Neural cell (in vitro differentiated cells): ENCODE measurements at regions not wholly inside any gene's neighbourhood (a gene's known extent, or its start where the extent isn't known, plus 50 kb on each side); places are given as distances from the start of the nearest gene placed in this dataset.

Experiments used
- H2AFZ ChIP-seq: fragments of 200-600, 300-800 bp; sonication (generic), shearing (Covaris generic); 2 replicates; pipeline ENCODE4 v1.6.0; 2014; ENCODE audit warnings: low read depth, mild to moderate bottlenecking, antibody characterized with exemption, low read length, moderate library complexity
- H3F3A ChIP-seq: fragments of 200-600 bp; shearing (Covaris generic); 2 replicates; pipeline ENCODE4 v1.6.1; 2016; ENCODE audit warnings: mild to moderate bottlenecking, moderate library complexity, mixed read lengths, antibody characterized with exemption, low read length; ENCODE audit not compliant: insufficient read depth, poor library complexity, severe bottlenecking
- H3K27ac ChIP-seq: fragments of 200-600, 300-800 bp; sonication (generic), shearing (Covaris generic); 2 replicates; pipeline ENCODE4 v1.5.1; 2014; ENCODE audit warnings: mild to moderate bottlenecking, low read length, moderate library complexity
- H3K27me3 ChIP-seq: fragments of 300-800, 200-600 bp; sonication (generic), shearing (Covaris generic); 2 replicates; pipeline ENCODE4 v1.6.0; 2014; ENCODE audit warnings: mild to moderate bottlenecking, low read depth, low read length, moderate library complexity; ENCODE audit not compliant: insufficient read depth
- H3K36me3 ChIP-seq: fragments of 300-800, 200-600 bp; sonication (generic), shearing (Covaris generic); 2 replicates; pipeline ENCODE4 v1.5.1; 2014; ENCODE audit warnings: mild to moderate bottlenecking, antibody characterized with exemption, low read length, moderate library complexity; ENCODE audit not compliant: insufficient read depth
- H3K4me2 ChIP-seq: fragments of 300-800, 200-600 bp; sonication (generic), shearing (Covaris generic); 2 replicates; pipeline ENCODE4 v1.6.0; 2014; ENCODE audit warnings: mild to moderate bottlenecking, low read length
- H3K4me3 ChIP-seq: fragments of 300-800, 200-600 bp; sonication (generic), shearing (Covaris generic); 2 replicates; pipeline ENCODE4 v1.5.1; 2014; ENCODE audit warnings: mild to moderate bottlenecking, low read length, moderate library complexity
- H3K79me2 ChIP-seq: fragments of 200-600 bp; shearing (Covaris generic); replicated peaks from 2 replicates; pipeline ENCODE4 v1.6.0; 2014; ENCODE audit warnings: mild to moderate bottlenecking, low read length, moderate library complexity; ENCODE audit not compliant: insufficient read depth
- H3K9ac ChIP-seq: fragments of 300-800, 200-600 bp; sonication (generic), shearing (Covaris generic); 2 replicates; pipeline ENCODE4 v1.6.1; 2016; ENCODE audit warnings: mild to moderate bottlenecking, low read length, mixed read lengths
- H3K9me2 ChIP-seq: fragments of 200-600 bp; shearing (Covaris generic); 2 replicates; pipeline ENCODE4 v1.6.1; 2016; ENCODE audit warnings: mild to moderate bottlenecking, low read length, mixed read lengths; ENCODE audit not compliant: insufficient read depth
- H3K9me3 ChIP-seq: fragments of 200-600, 300-800 bp; sonication (generic), shearing (Covaris generic); 2 replicates; pipeline ENCODE4 v1.6.1; 2016; ENCODE audit warnings: mild to moderate bottlenecking, mixed run types, low read length, moderate library complexity, mixed read lengths
- H4K20me1 ChIP-seq: fragments of 200-600 bp; shearing (Covaris generic); 2 replicates; pipeline ENCODE4 v1.6.1; 2016; ENCODE audit warnings: mild to moderate bottlenecking, mixed run types; ENCODE audit not compliant: insufficient read depth
- CTCF ChIP-seq: fragments of 450-650 bp; IDR thresholded peaks from 2 replicates; pipeline ENCODE4 v1.5.1; 2014; ENCODE audit warnings: antibody characterized with exemption, mild to moderate bottlenecking, moderate library complexity; ENCODE audit not compliant: poor library complexity, severe bottlenecking
- EP300 ChIP-seq: fragments of 450-650 bp; conservative IDR thresholded peaks from 2 replicates; pipeline ENCODE4 v1.6.1; 2014; ENCODE audit warnings: antibody characterized with exemption, mild to moderate bottlenecking, moderate library complexity; ENCODE audit not compliant: poor library complexity, severe bottlenecking
- EZH2 ChIP-seq: fragments of 200-600, 300-800 bp; shearing (Covaris generic), sonication (generic); IDR thresholded peaks from 2 replicates; pipeline ENCODE4 v1.6.1; 2014; ENCODE audit warnings: antibody characterized with exemption, low read length, borderline replicate concordance, mild to moderate bottlenecking; ENCODE audit not compliant: insufficient read depth, poor library complexity, severe bottlenecking
- MXI1 ChIP-seq: fragments of 450-650 bp; conservative IDR thresholded peaks from 2 replicates; pipeline ENCODE4 v1.6.1; 2014; ENCODE audit warnings: antibody characterized with exemption, mild to moderate bottlenecking; ENCODE audit not compliant: poor library complexity, severe bottlenecking
- RAD21 ChIP-seq: fragments of 450-650 bp; conservative IDR thresholded peaks from 2 replicates; pipeline ENCODE4 v1.6.1; 2014; ENCODE audit warnings: antibody characterized with exemption, mild to moderate bottlenecking, moderate library complexity
- REST ChIP-seq: IDR thresholded peaks from 2 replicates; pipeline ENCODE4 v1.6.1; 2012; ENCODE audit warnings: borderline replicate concordance
- SMC3 ChIP-seq: fragments of 450-650 bp; conservative IDR thresholded peaks from 2 replicates; pipeline ENCODE4 v1.6.1; 2014; ENCODE audit warnings: antibody characterized with exemption, mild to moderate bottlenecking, moderate library complexity; ENCODE audit not compliant: poor library complexity

- H3K9me3 ChIP-seq: no peaks in the 10 kb centered on the region
- no peaks in the 10 kb centered on the region for H3K79me2 ChIP-seq
- no peaks in the 10 kb centered on the region for H3K9me2 ChIP-seq
- H3F3A ChIP-seq: no peaks in the 10 kb centered on the region
- H3K27ac ChIP-seq: no peak overlapping the region
- H3K27me3 ChIP-seq: no peaks in the 10 kb centered on the region
- no peak overlapping the region for H3K4me3 ChIP-seq
- H4K20me1 ChIP-seq: no peaks in the 10 kb centered on the region
- no peak overlapping the region for H3K9ac ChIP-seq
- H2AFZ ChIP-seq: no peak overlapping the region
- H3K36me3 ChIP-seq: no peaks in the 10 kb centered on the region
- no peak overlapping the region for H3K4me2 ChIP-seq
- TF ChIP-seq EP300 (no peak), SMC3 (no peak), REST (no peak), EZH2 (no peak), MXI1 (no peak), RAD21 (no peak)
Measured at GRCh38 chr5:20605732-20606525, 617.9 kb upstream of the CDH18 start.

GRCh38 chr5:20604992-20605391, 617.0 kb upstream of the CDH18 start:
- Histone ChIP-seq H3K27ac (no peak overlapping the region), H3K36me3 (no peaks in the 10 kb centered on the region), H3K9me2 (no peaks in the 10 kb centered on the region), H3K27me3 (no peaks in the 10 kb centered on the region), H3K79me2 (no peaks in the 10 kb centered on the region), H3F3A (no peaks in the 10 kb centered on the region), H4K20me1 (no peaks in the 10 kb centered on the region), H2AFZ (no peak overlapping the region), H3K9ac (no peak overlapping the region), H3K9me3 (no peaks in the 10 kb centered on the region), H3K4me3 (no peak overlapping the region), H3K4me2 (no peak overlapping the region)
- TF ChIP-seq REST (no peak), CTCF (no peak), RAD21 (no peak)
